K562 (cell line): ENCODE measurements at regions not wholly inside any gene's neighbourhood (a gene's known extent, or its start where the extent isn't known, plus 50 kb on each side); places are given as distances from the start of the nearest gene placed in this dataset.

Source experiments
- ATF7 ChIP-seq: fragments of 450-650 bp; IDR thresholded peaks from 2 replicates; pipeline ENCODE4 v1.7.1; 2014; ENCODE audit warnings: mild to moderate bottlenecking, moderate library complexity
- BCOR ChIP-seq: fragments of 450-650 bp; IDR thresholded peaks from 2 replicates; pipeline ENCODE4 v1.6.1; 2016
- CBX1 ChIP-seq: sonication (generic); IDR thresholded peaks from 2 replicates; pipeline ENCODE4 v1.6.1; 2016; ENCODE audit warnings: antibody characterized with exemption, low read depth, mild to moderate bottlenecking
- CBX3 ChIP-seq, 2 experiments: IDR thresholded peaks; 1 replicate in 1 of 2; 2 replicates in 1 of 2; pipeline ENCODE4 v1.6.1; 2012; ENCODE audit warnings: inconsistent platforms in 2 of 2, low read length in 2 of 2, borderline replicate concordance in 1 of 2, control low read depth in 1 of 2
- DPF2 ChIP-seq: fragments of 450-650 bp; IDR thresholded peaks from 2 replicates; pipeline ENCODE4 v1.6.1; 2016
- FOSL1 ChIP-seq: fragments of 200-800 bp; sonication (Bioruptor generic); conservative IDR thresholded peaks from 2 replicates; pipeline ENCODE4 v1.6.1; 2016; ENCODE audit warnings: missing genetic modification characterization, missing compliant biosample characterization
- JUND ChIP-seq, 2 experiments: IDR thresholded peaks; 2 replicates in 1 of 2; 3 replicates in 1 of 2; pipeline ENCODE4 v1.6.1; 2011; ENCODE audit warnings: borderline replicate concordance in 2 of 2, low read depth in 2 of 2, low read length in 2 of 2, improper control_type of control experiment in 1 of 2, missing biosample characterization in 1 of 2, missing genetic modification characterization in 1 of 2, missing genetic modification reagents in 1 of 2
- MCM2 ChIP-seq: fragments of 450-650 bp; IDR thresholded peaks from 2 replicates; pipeline ENCODE4 v1.6.1; 2017; ENCODE audit warnings: low read depth, mild to moderate bottlenecking
- MECOM ChIP-seq: fragments of 250-450 bp; sonication (Bioruptor Pico); IDR thresholded peaks from 2 replicates; pipeline ENCODE4 v1.8.0; 2022; ENCODE audit warnings: inconsistent platforms
- RBM25 ChIP-seq: fragments of 200-400 bp; formaldehyde crosslinking; IDR thresholded peaks from 2 replicates; pipeline ENCODE4 v1.6.1; 2018; ENCODE audit warnings: low read length, low read depth, moderate library complexity; ENCODE audit not compliant: severe bottlenecking
- SMARCA4 ChIP-seq: fragments of 450-650 bp; IDR thresholded peaks from 2 replicates; pipeline ENCODE4 v1.6.1; 2016
- SMARCA5 ChIP-seq: fragments of 450-650 bp; IDR thresholded peaks from 2 replicates; pipeline ENCODE4 v1.6.1; 2016
- THAP12 ChIP-seq: fragments of 250-450 bp; sonication (Bioruptor Pico); IDR thresholded peaks from 2 replicates; pipeline ENCODE4 v1.9.0; 2021; ENCODE audit warnings: mild to moderate bottlenecking, inconsistent platforms
- ZNF212 ChIP-seq: fragments of 450-650 bp; formaldehyde crosslinking; IDR thresholded peaks from 2 replicates; pipeline ENCODE4 v1.4.0; 2020; ENCODE audit warnings: mild to moderate bottlenecking
- ZNF24 ChIP-seq: fragments of 450-650 bp; IDR thresholded peaks from 2 replicates; pipeline ENCODE4 v1.6.1; 2016
- ZNF507 ChIP-seq: conservative IDR thresholded peaks from 2 replicates; pipeline ENCODE4 v1.6.1; 2017; ENCODE audit warnings: missing genetic modification characterization, missing compliant biosample characterization
- ZNF592 ChIP-seq: fragments of 450-650 bp; IDR thresholded peaks from 2 replicates; pipeline ENCODE4 v1.6.1; 2017; ENCODE audit warnings: antibody characterized with exemption, mild to moderate bottlenecking
- ZNF717 ChIP-seq: fragments of 250-450 bp; sonication (Bioruptor Pico); IDR thresholded peaks from 2 replicates; pipeline ENCODE4 v1.5.0; 2021
- ZNF766 ChIP-seq: fragments of 200-800 bp; sonication (Bioruptor generic); conservative IDR thresholded peaks from 2 replicates; pipeline ENCODE4 v1.6.1; 2016; ENCODE audit warnings: missing genetic modification characterization, missing compliant biosample characterization
- TF ChIP-seq, protein P1 (sequence below): fragments of 250-450 bp; sonication (Bioruptor Pico); IDR thresholded peaks from 2 replicates; pipeline ENCODE4 v1.4.0; 2020; ENCODE audit warnings: mild to moderate bottlenecking, moderate library complexity

GRCh38 chr2:9760069-9760901, 83.0 kb upstream of the TAF1B start (continued):
- TF ChIP-seq ZNF592 (no peak), SMARCA4 (peak; percentile 51; the same call in 1 of the 2 replicates), SMARCA5 (peak; percentile 99), CBX1 (no peak), BCOR (peak; percentile 97), ATF7 (peak; percentile 49; the same call in 1 of the 2 replicates), MCM2 (no peak), ZNF507 (tag) (no peak), THAP12 (CRISPR knock-in tag) (no peak), MECOM (CRISPR knock-in tag) (no peak), DPF2 (peak; percentile 16; the same call in 1 of the 2 replicates), FOSL1 (no peak), ZNF766 (CRISPR knock-in tag) (no peak), JUND (IDR thresholded peaks at IDR 0.05; ENCODE audit: borderline replicate concordance, low read depth, low read length) (0 out of 2 replicates have a peak, but pooled peaks have one; percentile 40), JUND (tag; IDR thresholded peaks at IDR 0.05; ENCODE audit: borderline replicate concordance, low read depth, low read length) (no peak), ZNF717 (CRISPR knock-in tag) (no peak), ZNF24 (no peak), CBX3 (IDR thresholded peaks at IDR 0.05; ENCODE audit: borderline replicate concordance in 1 of 2, low read length in 2 of 2) (peak in 1 of 2 experiments; percentile 38; a peak in 1 of 3 replicates), ZNF212 (no peak), RBM25 (peak; percentile 89)
- TF ChIP-seq, protein P1, sequence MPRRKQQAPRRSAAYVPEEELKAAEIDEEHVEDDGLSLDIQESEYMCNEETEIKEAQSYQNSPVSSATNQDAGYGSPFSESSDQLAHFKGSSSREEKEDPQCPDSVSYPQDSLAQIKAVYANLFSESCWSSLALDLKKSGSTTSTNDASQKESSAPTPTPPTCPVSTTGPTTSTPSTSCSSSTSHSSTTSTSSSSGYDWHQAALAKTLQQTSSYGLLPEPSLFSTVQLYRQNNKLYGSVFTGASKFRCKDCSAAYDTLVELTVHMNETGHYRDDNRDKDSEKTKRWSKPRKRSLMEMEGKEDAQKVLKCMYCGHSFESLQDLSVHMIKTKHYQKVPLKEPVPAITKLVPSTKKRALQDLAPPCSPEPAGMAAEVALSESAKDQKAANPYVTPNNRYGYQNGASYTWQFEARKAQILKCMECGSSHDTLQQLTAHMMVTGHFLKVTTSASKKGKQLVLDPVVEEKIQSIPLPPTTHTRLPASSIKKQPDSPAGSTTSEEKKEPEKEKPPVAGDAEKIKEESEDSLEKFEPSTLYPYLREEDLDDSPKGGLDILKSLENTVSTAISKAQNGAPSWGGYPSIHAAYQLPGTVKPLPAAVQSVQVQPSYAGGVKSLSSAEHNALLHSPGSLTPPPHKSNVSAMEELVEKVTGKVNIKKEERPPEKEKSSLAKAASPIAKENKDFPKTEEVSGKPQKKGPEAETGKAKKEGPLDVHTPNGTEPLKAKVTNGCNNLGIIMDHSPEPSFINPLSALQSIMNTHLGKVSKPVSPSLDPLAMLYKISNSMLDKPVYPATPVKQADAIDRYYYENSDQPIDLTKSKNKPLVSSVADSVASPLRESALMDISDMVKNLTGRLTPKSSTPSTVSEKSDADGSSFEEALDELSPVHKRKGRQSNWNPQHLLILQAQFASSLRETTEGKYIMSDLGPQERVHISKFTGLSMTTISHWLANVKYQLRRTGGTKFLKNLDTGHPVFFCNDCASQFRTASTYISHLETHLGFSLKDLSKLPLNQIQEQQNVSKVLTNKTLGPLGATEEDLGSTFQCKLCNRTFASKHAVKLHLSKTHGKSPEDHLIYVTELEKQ = no peak
